ENCODE measurements at regions not wholly inside any gene's neighbourhood (a gene's known extent, or its start where the extent isn't known, plus 50 kb on each side); places are given as distances from the start of the nearest gene placed in this dataset.

- DNase-seq, result no peak
Observed at GRCh38 chr4:104964410-104965175, 182.1 kb upstream of the TET2 start.

DNA sequence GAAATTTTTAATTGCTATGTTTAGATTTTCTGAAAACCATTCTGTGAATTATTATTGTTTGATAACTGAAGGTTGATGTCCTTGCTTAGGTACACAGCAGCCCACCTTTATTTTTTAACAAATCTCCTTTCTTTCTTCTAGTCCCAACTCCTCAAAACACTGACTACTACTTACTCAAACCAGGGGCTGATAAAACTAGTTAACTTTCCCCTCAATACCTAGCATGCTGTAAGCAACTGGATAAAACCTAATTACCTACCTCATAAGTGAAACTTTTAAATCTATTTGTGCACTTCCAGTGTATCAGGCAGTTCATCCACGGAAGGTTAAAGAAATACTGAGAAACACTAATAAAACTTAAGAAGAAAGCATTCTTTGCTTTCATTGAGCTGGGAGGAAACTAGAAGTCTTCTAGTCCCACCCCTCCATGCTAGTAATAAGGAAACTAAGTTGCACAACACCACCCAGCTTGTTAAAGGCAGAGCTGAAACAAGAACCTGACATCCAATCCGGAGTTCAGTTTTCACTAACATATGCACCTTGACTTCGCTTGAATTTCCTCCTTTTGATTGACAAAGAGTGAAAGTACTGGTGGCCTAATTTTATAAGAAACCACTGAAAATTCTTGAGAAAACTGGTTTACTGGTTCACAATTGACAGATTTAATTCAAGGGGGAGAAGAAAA lies 180.2 kb upstream of the TET2 start:
- no peak for DNase-seq

DNA sequence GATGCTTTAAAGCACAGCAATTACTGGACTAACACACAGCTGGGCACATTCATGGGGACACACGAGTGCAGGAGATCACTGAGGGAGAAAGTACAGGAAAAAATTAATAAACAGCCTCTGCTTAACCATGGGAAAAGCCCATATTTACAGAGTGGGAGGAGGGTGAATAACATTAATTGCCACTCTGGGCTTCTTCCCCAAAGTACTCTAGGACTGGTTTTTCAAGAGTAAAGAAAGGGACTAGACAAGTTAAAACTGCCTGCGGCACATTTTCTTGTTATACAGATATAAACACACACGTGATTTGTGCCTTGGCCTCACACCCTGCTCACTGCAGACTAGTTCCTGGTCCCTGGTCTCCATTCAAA lies 179.7 kb upstream of the TET2 start:
- no peak for DNase-seq

DNA sequence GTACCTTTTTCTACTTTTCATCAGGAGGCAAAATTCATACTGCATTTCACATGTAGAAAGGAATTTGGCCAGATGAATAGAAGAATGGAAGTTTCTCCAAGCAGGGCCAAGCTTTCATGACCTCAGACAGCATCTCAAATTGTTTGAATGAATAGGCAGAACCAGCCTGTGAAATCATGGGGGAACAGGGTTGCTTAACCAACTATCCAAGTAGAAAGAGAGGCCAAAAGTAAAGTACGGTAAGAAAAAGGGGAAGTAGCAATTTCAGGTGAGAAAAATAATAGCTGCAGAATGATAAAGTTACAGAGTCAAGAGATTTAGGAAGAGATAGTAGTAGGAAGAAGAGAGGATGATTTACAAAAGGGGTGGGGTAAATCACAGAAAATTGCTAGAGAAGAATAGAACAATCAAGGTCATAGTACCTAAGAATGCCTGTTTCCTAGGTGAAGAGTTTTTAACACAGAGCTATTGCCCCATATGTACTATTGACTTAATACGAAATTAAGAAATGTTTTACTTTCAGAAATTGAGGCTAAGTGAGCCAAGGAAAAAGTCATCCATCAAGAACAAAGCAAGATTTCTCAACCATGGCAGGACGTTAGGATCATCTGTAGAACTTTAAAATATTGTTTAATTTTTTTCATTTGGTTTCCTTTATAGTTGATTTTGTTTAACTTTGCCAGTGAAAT lies 177.1 kb upstream of the TET2 start:
- DNase-seq, result no peak

DNA sequence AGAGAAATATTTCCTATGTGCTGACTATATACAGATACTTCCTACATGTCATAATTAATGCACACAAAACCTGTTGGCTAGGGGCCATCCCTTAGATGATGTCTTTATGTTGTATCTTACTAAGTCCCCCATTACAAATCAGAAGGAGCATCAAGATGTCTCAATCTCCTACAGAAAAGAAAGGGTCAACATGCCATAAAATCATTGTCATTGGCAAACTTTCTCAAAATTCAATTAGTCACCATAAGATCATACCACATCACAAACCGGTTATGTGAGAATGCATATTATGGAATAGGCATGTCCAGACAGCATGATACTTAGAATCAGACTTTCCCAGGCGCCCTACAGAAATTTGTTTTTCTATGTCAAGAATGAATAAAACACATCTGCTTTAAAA lies 175.2 kb upstream of the TET2 start:
- no peak for DNase-seq

DNA sequence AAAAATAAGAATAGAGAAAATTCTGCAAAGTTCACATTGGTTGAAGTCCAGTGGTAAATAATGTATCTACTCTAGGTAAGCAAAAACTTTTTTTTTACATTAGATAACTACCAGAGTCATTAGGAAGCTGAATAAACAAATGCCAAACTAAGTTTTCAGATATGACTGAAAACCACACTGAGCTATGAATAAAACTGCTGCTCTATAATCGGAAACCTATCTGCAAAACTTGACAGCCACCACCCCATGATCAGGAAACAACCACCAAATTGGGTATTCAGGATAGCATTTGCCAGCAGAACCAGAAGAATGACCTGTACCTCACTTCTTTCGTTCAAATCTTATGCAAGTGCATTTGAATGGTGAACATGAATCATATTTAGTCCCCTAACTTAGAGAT lies 173.0 kb upstream of the TET2 start:
- DNase-seq, result no peak

DNA sequence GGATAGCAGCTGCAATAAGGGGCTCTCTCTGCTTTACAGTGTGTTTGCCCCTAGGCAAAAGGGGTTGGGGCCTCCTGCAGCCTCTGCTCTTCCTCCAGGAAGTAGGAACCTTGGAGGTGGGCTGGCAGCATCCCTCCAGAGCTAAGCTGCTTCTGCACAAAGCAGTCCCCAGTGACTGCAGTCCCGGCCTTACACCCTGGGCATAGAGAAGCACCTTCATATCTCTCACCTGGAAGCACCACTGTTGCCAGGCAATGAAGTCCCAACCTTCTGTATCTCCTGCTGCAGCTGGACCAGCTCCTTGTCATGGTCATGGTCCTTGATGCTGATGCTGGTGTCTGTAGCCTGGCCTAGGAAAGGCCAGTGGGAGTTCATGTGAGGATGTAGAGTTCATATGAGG lies 171.1 kb upstream of the TET2 start:
- no peak for DNase-seq

- no peak for DNase-seq
Observed at GRCh38 chr4:104976262-104976661, 170.4 kb upstream of the TET2 start.

GRCh38 chr4:104979083-104979760 lies 167.5 kb upstream of the TET2 start:
- DNase-seq, result no peak

GRCh38 chr4:104983615-104984179 lies 163.0 kb upstream of the TET2 start:
- no peak for DNase-seq

GRCh38 chr4:104986306-104986705 lies 160.4 kb upstream of the TET2 start:
- DNase-seq, result no peak

DNA sequence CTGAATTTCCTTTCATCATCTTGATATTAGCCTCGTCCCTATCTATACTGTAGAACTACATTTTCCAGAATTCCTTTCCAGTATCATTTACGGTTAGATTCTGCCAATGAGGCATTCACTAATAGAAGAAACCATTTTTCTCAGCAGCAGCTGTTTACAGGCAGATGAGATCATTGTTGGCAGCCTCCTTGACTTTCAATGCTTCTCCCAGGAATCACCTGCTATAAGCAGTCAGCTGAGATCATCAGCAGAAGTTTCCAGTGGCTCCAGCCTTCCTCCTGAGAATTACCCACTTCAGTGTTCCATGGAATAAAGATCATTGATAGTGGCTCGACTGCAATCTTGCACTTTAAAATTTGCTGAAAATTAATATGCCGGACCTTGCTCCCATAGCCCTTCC lies 157.3 kb upstream of the TET2 start:
- no peak for DNase-seq

DNA sequence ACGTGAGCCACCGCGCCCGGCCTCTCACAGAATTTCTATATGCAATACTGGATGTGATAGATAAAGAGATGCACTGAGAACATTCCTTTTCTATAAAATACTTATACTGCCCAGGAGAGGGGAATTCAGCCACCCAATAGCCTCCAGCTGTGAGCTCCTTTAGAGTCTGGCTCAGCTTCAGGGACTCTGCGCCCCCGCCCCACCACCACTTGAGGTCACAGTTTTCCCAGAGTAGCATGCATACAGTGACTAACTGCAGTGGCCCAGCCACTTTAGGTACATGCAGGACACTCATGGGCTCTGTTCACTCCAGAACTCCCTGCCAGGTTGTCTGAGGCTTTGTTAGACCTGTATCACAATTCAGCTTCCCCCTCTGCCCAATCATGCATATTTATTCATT lies 144.4 kb upstream of the TET2 start:
- DNase-seq, result no peak

DNA sequence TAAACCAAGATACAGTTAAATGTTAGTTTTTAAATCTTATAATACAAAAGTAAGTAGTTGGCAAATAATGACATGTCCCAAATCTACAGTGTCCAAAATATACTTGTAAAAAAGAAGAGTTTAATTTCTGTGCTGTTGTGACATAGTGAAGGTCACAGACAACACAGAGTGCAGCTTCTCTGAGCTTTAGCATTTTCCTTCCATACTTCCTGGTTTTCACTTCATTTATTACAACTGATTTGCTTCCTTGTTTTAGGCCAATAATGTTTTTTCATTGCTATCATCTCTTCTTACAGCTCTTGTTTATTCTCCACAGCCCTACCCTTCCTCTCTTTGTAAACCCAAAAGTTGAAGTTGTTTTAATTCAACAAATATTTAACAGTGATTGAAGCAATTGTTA lies 132.4 kb upstream of the TET2 start:
- DNase-seq, result no peak

GRCh38 chr4:105014635-105015034 lies 132.0 kb upstream of the TET2 start:
- no peak for DNase-seq

DNA sequence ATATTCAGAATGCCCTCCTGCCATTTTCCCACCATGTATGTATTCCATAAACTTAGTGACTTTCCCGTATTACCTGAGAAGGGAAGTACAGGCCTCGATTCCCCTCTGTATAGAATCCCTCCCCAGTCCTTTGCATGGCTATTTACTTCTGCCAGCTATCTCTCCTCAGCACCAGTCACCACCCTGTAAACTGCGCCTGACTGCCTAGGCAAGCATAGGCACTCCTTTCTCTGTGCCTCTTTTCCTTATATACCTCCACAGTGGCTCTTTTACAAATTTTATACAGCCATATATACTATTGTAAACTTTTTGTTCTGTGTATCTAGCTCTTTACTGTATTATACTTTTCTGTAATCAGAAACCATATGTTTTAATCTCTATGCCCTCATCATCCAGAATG lies 130.9 kb upstream of the TET2 start:
- no peak for DNase-seq

DNA sequence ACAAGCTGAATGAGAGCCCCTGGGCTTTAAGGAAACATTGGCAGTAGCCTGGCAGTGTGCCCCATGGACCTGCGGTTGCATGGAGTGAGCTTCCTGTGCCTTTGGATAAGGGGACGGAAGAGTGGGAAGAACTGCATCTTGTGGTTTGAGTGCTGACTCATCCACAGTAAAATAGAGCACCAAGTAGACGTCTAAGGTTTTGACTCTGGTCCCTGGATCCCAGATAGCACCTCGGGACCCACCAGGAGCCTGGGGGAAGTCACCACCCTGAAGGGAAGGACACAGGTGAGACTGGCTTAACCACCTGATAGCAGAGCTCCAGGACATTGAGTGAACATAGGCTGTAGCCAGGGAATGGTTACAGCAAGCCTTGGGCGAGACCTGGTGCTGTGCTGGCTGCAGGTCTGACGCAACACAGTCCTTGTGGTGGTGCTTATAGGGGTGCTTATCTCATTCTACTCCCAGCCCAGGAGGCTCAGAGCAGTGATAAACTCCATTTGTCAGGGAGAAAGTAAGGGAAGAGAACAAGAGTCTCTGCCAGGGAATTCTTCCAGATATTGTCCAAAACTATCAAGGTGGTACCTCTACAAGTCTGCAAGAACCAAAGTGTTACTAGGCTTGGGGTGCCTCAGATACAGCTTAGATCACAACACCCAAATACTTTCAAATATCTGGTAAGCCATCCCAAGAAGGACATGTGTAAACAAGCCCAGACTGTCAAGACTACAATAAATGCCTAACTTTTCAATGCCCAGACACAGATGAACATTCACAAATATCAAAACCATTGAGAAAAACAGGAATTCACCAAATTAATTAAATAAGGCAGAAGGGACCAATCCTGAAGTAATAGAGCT lies 123.6 kb upstream of the TET2 start:
- DNase-seq, result no peak

DNA sequence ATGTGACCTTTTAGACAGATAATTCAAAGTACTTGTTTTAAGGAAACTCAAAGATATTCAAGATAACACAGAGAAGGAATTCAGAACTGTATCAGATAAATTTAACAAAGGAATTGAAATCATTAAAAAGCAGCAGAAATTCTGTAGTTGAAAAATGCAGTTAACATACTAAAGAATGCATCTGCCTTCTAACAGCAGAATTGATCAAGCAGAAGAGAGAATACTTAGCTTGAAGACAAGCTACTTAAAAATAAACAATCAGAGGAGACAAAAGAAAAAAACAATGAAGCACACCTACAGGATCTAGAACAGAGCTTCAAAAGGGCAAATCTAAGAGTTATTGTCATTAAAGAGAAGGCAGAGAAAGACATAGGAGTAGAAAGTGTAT lies 123.0 kb upstream of the TET2 start:
- DNase-seq, result no peak

DNA sequence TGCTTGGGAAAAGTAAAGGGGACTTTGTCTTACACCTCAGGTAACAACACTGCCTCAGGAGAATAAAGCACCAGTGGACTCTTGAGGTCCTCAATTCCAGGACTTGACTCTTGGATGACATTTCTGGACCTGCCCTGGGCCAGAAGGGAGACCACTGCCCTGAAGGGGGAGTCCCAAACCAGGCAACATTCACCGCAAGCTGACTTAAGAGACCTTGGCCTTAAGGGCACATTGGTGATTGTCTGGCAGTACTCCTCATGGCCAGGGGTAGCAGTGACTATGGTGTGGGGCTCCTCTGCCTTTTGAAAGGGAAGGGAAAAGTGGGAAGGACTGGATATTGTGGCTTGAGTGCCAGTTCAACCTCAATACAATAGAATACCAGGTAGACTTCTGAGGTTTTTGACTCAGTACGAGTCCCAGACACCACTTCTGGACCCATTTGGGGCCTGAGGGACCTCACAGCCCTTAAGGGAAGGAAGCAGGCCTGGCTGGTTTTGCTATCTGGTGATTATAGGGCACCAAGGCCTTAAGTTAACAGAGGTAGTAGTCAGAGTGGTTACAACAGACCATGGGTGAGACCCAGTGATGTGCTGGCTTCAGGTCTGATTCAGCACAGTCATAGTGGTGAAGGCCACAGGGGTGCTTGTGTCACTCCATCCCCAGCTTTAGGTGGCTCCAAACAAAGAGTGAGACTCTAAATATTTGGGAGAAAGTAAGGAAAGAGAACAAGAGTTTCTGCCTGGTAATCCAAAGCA lies 121.2 kb upstream of the TET2 start:
- DNase-seq, result no peak

GRCh38 chr4:105036991-105037390 lies 109.7 kb upstream of the TET2 start:
- DNase-seq, result no peak

All from hypothalamus (tissue), 51 donors.